ENCODE measurements at regions not wholly inside any gene's neighbourhood (a gene's known extent, or its start where the extent isn't known, plus 50 kb on each side); places are given as distances from the start of the nearest gene placed in this dataset.
"Not testable (repeated sequence)": the region's sequence is repeated elsewhere in the genome, so short reads cannot be mapped to it uniquely, and the experiment has no call there.

GRCh38 chr5:119780145-119780544 is 150.8 kb downstream of the FAM170A start:
- not testable (repeated sequence) for H3K4me3 ChIP-seq (ENCODE audit: insufficient read depth, low read depth, low read length); H3K27ac Mint-ChIP-seq (ENCODE audit: unreplicated experiment); H2AFZ ChIP-seq (ENCODE audit: low read depth, low read length); H3K4me3 Mint-ChIP-seq (ENCODE audit: unreplicated experiment); H3K36me3 ChIP-seq (ENCODE audit: insufficient read depth, low read length); H3K79me2 ChIP-seq (ENCODE audit: insufficient read depth, low read length); H4K20me1 ChIP-seq (ENCODE audit: insufficient read depth, low read length); H3K9ac ChIP-seq (ENCODE audit: low read length); H3K4me1 ChIP-seq (ENCODE audit: insufficient read depth, low read length); H3K4me2 ChIP-seq (ENCODE audit: low read length); DNase-seq (ENCODE audit: low read depth); H3K36me3 Mint-ChIP-seq (ENCODE audit: low read depth, unreplicated experiment); H3K4me1 Mint-ChIP-seq (ENCODE audit: low read depth, unreplicated experiment); H3K27ac ChIP-seq (ENCODE audit: low read depth, low read length); H3K9me3 ChIP-seq (ENCODE audit: insufficient read depth, low read depth, low read length); H3K27me3 Mint-ChIP-seq (ENCODE audit: low read depth, unreplicated experiment); H3K9me3 Mint-ChIP-seq (ENCODE audit: unreplicated experiment); H3K27me3 ChIP-seq (ENCODE audit: insufficient read depth, low read length); FAIRE-seq

GRCh38 chr5:119785057-119785456 is 155.7 kb downstream of the FAM170A start:
- no peak overlapping the region for H3K4me2 ChIP-seq (ENCODE audit: low read length)
- Mint-ChIP-seq H3K27me3 (ENCODE audit: low read depth, unreplicated experiment) (no peaks in the 10 kb centered on the region), H3K4me1 (ENCODE audit: low read depth, unreplicated experiment) (peaks cover 6% of the 10 kb centered on the region), H3K9me3 (ENCODE audit: unreplicated experiment) (no peaks in the 10 kb centered on the region), H3K4me3 (ENCODE audit: unreplicated experiment) (no peak overlapping the region), H3K27ac (ENCODE audit: unreplicated experiment) (no peak overlapping the region), H3K36me3 (ENCODE audit: low read depth, unreplicated experiment) (no peaks in the 10 kb centered on the region)
- no peaks in the 10 kb centered on the region for H3K9me3 ChIP-seq (ENCODE audit: insufficient read depth, low read depth, low read length)
- no peaks in the 10 kb centered on the region for H4K20me1 ChIP-seq (ENCODE audit: insufficient read depth, low read length)
- no peaks in the 10 kb centered on the region for H3K4me1 ChIP-seq (ENCODE audit: insufficient read depth, low read length)
- H3K36me3 ChIP-seq (ENCODE audit: insufficient read depth, low read length) = no peaks in the 10 kb centered on the region
- FAIRE-seq = no peak
- no peak for TF ChIP-seq EZH2 (IDR thresholded peaks at IDR 0.05; ENCODE audit: insufficient read depth, low read length)
- TF ChIP-seq CTCF (IDR thresholded peaks at IDR 0.05; ENCODE audit: insufficient read depth, low read depth, low read length) = no peak
- no peak overlapping the region for H3K9ac ChIP-seq (ENCODE audit: low read length)
- DNase-seq (ENCODE audit: low read depth) = no peak
- no peak overlapping the region for H3K4me3 ChIP-seq (ENCODE audit: insufficient read depth, low read depth, low read length)
- H3K27me3 ChIP-seq (ENCODE audit: insufficient read depth, low read length) = no peaks in the 10 kb centered on the region
- H3K79me2 ChIP-seq (ENCODE audit: insufficient read depth, low read length) = no peaks in the 10 kb centered on the region
- H2AFZ ChIP-seq (ENCODE audit: low read depth, low read length) = no peak overlapping the region
- H3K27ac ChIP-seq (ENCODE audit: low read depth, low read length) = no peak overlapping the region

GRCh38 chr5:119789406-119790117 is 160.2 kb downstream of the FAM170A start:
- Histone ChIP-seq H3K4me1 (ENCODE audit: insufficient read depth, low read length) (no peaks in the 10 kb centered on the region), H3K9ac (ENCODE audit: low read length) (no peak overlapping the region), H3K4me2 (ENCODE audit: low read length) (no peak overlapping the region), H3K4me3 (ENCODE audit: insufficient read depth, low read depth, low read length) (no peak overlapping the region), H3K27ac (ENCODE audit: low read depth, low read length) (no peak overlapping the region), H4K20me1 (ENCODE audit: insufficient read depth, low read length) (no peaks in the 10 kb centered on the region), H3K36me3 (ENCODE audit: insufficient read depth, low read length) (no peaks in the 10 kb centered on the region), H3K79me2 (ENCODE audit: insufficient read depth, low read length) (no peaks in the 10 kb centered on the region), H3K27me3 (ENCODE audit: insufficient read depth, low read length) (no peaks in the 10 kb centered on the region), H3K9me3 (ENCODE audit: insufficient read depth, low read depth, low read length) (no peaks in the 10 kb centered on the region), H2AFZ (ENCODE audit: low read depth, low read length) (no peak overlapping the region)
- no peaks in the 10 kb centered on the region for H3K9me3 Mint-ChIP-seq (ENCODE audit: unreplicated experiment)
- peaks cover 10% of the 10 kb centered on the region for H3K4me1 Mint-ChIP-seq (ENCODE audit: low read depth, unreplicated experiment)
- no peak for DNase-seq (ENCODE audit: low read depth)
- FAIRE-seq = no peak
- no peak overlapping the region for H3K4me3 Mint-ChIP-seq (ENCODE audit: unreplicated experiment)
- no peaks in the 10 kb centered on the region for H3K27me3 Mint-ChIP-seq (ENCODE audit: low read depth, unreplicated experiment)
- no peaks in the 10 kb centered on the region for H3K36me3 Mint-ChIP-seq (ENCODE audit: low read depth, unreplicated experiment)
- TF ChIP-seq EZH2 (IDR thresholded peaks at IDR 0.05; ENCODE audit: insufficient read depth, low read length) = no peak
- no peak overlapping the region for H3K27ac Mint-ChIP-seq (ENCODE audit: unreplicated experiment)
